ENCODE measurements at regions not wholly inside any gene's neighbourhood (a gene's known extent, or its start where the extent isn't known, plus 50 kb on each side); places are given as distances from the start of the nearest gene placed in this dataset.

DNA sequence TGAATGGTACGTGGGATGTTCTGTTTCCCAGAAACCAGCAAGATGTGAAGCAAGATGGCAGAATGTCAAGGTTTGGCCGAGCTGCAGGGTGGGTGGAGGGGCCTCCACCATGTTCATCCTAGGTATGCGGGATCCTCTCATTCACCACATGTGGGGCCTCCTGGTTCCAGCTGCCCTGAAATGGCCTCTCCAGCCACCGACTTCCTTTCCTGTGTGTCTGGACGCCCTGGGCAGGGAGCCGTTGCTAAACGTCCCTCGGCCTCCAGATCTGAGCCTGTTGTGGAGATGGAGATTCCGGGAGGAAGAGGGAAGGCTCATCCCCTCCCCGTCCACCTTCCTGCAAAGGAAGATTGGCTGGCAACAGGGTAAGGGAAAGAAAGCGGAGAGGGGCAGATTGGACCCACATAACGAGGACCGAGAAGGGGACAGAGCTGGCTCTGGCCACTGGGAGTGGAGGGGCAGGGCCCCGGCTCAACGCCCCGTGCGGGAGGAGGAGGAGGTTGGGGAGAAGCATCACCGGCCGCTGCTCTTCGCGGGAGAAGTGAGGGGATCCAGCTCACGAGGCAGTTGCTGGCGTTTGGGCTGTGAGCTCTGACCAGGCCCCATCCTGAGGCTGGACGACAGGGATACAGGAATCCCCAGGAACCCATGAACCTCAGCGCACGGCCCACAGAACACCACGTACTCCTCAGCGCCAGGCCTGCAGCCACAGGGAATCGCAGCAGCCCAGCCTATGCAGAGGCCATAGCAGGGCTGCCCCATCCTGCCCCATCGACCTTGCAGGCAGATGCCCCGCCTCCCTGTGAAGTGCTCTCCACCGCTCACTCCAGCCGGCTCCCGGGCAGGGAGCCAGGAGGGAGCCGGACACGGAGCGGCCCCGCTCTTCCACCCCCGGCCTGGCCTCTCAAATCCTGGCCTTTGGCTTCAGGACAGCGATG lies 98.3 kb downstream of the FOXL3 start:
- TF ChIP-seq, protein P1, sequence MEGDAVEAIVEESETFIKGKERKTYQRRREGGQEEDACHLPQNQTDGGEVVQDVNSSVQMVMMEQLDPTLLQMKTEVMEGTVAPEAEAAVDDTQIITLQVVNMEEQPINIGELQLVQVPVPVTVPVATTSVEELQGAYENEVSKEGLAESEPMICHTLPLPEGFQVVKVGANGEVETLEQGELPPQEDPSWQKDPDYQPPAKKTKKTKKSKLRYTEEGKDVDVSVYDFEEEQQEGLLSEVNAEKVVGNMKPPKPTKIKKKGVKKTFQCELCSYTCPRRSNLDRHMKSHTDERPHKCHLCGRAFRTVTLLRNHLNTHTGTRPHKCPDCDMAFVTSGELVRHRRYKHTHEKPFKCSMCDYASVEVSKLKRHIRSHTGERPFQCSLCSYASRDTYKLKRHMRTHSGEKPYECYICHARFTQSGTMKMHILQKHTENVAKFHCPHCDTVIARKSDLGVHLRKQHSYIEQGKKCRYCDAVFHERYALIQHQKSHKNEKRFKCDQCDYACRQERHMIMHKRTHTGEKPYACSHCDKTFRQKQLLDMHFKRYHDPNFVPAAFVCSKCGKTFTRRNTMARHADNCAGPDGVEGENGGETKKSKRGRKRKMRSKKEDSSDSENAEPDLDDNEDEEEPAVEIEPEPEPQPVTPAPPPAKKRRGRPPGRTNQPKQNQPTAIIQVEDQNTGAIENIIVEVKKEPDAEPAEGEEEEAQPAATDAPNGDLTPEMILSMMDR (conservative IDR thresholded peaks at IDR 0.05; ENCODE audit: low read depth, low read length): no peak
- TF ChIP-seq EZH2phosphoT487 (IDR thresholded peaks at IDR 0.05; ENCODE audit: borderline replicate concordance, low read length) (no peak), EZH2 (IDR thresholded peaks at IDR 0.05; ENCODE audit: low read length, unreplicated experiment) (no peak)
